ENCODE measurements at regions not wholly inside any gene's neighbourhood (a gene's known extent, or its start where the extent isn't known, plus 50 kb on each side); places are given as distances from the start of the nearest gene placed in this dataset.

GRCh38 chr3:110479731-110480130, 591.9 kb upstream of the NECTIN3 start:
- no peak for TF ChIP-seq POLR2AphosphoS5 (IDR thresholded peaks at IDR 0.05; ENCODE audit: low read depth)
- TF ChIP-seq CTCF (IDR thresholded peaks at IDR 0.05; ENCODE audit: insufficient read depth, low read length) = no peak
- TF ChIP-seq SPI1 (IDR thresholded peaks at IDR 0.05; ENCODE audit: borderline replicate concordance, low read depth) = no peak
